Ishikawa (cell line): ENCODE measurements at regions not wholly inside any gene's neighbourhood (a gene's known extent, or its start where the extent isn't known, plus 50 kb on each side); places are given as distances from the start of the nearest gene placed in this dataset.

Source experiments
- CEBPB ChIP-seq: IDR thresholded peaks from 2 replicates; pipeline ENCODE4 v1.6.1; 2012
- CREB1 ChIP-seq: IDR thresholded peaks from 2 replicates; pipeline ENCODE4 v1.6.1; 2012; ENCODE audit warnings: low read depth
- EGR1 ChIP-seq: IDR thresholded peaks from 2 replicates; pipeline ENCODE4 v1.6.1; 2012
- EP300 ChIP-seq: IDR thresholded peaks from 2 replicates; pipeline ENCODE4 v1.6.1; 2012; ENCODE audit warnings: borderline replicate concordance
- FOXM1 ChIP-seq: IDR thresholded peaks from 2 replicates; pipeline ENCODE4 v1.6.1; 2012; ENCODE audit warnings: low read depth, borderline replicate concordance
- NFIC ChIP-seq: IDR thresholded peaks from 2 replicates; pipeline ENCODE4 v1.6.1; 2012
- RAD21 ChIP-seq: IDR thresholded peaks from 2 replicates; pipeline ENCODE4 v1.6.1; 2012; ENCODE audit warnings: low read depth
- TAF1 ChIP-seq: IDR thresholded peaks from 2 replicates; pipeline ENCODE4 v1.6.1; 2012; ENCODE audit warnings: low read depth, mild to moderate bottlenecking
- TCF12 ChIP-seq: IDR thresholded peaks from 2 replicates; pipeline ENCODE4 v1.6.1; 2012; ENCODE audit warnings: low read depth
- TEAD4 ChIP-seq: IDR thresholded peaks from 2 replicates; pipeline ENCODE4 v1.6.1; 2012
- YY1 ChIP-seq: IDR thresholded peaks from 2 replicates; pipeline ENCODE4 v1.6.1; 2012; ENCODE audit warnings: low read depth
- ZBTB7A ChIP-seq: IDR thresholded peaks from 2 replicates; pipeline ENCODE4 v1.6.1; 2012; ENCODE audit warnings: low read depth
- TF ChIP-seq, protein P1 (sequence below): IDR thresholded peaks from 2 replicates; pipeline ENCODE4 v1.6.1; 2012
- TF ChIP-seq, protein P2 (sequence below): IDR thresholded peaks from 2 replicates; pipeline ENCODE4 v1.6.1; 2012; ENCODE audit warnings: low read depth, mild to moderate bottlenecking
- TF ChIP-seq, protein P3 (sequence below): IDR thresholded peaks from 2 replicates; pipeline ENCODE4 v1.6.1; 2012

DNA sequence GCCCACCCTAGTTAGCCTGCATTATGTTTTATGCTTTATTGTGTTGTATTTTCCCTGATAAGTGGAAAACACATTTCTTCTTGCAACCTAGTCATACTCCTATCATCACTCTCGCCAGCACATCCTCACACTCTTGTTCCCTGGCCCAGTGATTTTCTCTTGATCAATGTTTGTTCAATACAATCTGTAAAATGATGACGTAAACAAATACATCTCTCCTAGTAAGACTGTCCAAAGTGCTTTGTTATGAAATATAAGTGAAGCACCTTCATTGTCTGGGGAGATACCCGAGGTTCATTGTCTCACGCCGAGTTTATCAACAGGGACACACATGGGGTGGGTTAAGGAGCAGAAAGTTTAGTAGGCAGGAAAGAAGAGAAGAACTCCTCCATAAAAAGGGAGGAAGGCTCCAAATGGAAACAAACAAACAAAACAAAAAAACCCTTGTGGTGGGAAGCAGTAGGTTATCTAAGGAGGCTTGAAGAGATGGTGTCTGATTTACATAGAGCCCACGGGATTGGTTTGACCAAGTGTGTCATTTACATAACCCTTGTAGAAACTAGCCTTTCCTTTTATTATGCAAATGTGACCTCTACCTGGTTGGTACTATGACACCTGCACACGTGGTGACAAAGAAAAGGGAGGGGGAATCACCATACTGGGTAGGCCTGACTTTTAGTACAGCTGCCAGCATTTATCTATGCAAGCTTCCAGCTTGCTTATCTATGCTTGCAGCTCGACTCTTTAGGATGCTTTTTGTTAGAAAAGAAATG is 1317.9 kb upstream of the SPRY2 start:
- TF ChIP-seq, protein P1, sequence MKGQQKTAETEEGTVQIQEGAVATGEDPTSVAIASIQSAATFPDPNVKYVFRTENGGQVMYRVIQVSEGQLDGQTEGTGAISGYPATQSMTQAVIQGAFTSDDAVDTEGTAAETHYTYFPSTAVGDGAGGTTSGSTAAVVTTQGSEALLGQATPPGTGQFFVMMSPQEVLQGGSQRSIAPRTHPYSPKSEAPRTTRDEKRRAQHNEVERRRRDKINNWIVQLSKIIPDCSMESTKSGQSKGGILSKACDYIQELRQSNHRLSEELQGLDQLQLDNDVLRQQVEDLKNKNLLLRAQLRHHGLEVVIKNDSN, result peak; percentile 31; the same call in 1 of the 2 replicates
- TF ChIP-seq FOXM1, result no peak

GRCh38 chr13:81639984-81640582 is 1299.2 kb upstream of the SPRY2 start:
- TF ChIP-seq TEAD4 (peak; percentile 24; the same call in 1 of the 2 replicates), EP300 (no peak), FOXM1 (no peak), TAF1 (no peak), YY1 (no peak), RAD21 (peak; percentile 52; the same call in 1 of the 2 replicates), CREB1 (no peak), TCF12 (no peak)

DNA sequence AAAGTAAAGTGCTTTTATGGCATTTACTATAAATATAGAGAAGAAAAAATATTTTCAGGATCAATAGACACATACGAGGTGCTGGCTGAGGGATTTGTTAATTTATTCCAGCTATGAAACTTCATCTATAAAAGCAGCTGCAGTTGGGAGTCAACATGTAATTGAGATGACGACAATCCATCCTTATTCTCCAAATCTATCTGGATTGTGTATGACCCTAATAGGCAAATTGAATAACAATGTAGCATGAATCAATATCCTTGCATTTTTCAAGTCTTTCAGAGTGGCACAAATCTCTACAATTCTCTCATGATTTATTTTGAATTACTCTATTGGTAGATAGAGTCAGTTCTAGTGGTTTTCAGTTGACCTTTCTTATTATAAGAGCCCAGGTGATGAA is 1296.5 kb upstream of the SPRY2 start:
- TF ChIP-seq TAF1 (no peak), CEBPB (no peak), CREB1 (no peak), ZBTB7A (no peak), TCF12 (no peak), EP300 (no peak), EGR1 (no peak), TEAD4 (no peak), NFIC (no peak), FOXM1 (no peak), RAD21 (no peak), YY1 (no peak)
- TF ChIP-seq, protein P2, sequence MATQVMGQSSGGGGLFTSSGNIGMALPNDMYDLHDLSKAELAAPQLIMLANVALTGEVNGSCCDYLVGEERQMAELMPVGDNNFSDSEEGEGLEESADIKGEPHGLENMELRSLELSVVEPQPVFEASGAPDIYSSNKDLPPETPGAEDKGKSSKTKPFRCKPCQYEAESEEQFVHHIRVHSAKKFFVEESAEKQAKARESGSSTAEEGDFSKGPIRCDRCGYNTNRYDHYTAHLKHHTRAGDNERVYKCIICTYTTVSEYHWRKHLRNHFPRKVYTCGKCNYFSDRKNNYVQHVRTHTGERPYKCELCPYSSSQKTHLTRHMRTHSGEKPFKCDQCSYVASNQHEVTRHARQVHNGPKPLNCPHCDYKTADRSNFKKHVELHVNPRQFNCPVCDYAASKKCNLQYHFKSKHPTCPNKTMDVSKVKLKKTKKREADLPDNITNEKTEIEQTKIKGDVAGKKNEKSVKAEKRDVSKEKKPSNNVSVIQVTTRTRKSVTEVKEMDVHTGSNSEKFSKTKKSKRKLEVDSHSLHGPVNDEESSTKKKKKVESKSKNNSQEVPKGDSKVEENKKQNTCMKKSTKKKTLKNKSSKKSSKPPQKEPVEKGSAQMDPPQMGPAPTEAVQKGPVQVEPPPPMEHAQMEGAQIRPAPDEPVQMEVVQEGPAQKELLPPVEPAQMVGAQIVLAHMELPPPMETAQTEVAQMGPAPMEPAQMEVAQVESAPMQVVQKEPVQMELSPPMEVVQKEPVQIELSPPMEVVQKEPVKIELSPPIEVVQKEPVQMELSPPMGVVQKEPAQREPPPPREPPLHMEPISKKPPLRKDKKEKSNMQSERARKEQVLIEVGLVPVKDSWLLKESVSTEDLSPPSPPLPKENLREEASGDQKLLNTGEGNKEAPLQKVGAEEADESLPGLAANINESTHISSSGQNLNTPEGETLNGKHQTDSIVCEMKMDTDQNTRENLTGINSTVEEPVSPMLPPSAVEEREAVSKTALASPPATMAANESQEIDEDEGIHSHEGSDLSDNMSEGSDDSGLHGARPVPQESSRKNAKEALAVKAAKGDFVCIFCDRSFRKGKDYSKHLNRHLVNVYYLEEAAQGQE, result no peak
- TF ChIP-seq, protein P3, sequence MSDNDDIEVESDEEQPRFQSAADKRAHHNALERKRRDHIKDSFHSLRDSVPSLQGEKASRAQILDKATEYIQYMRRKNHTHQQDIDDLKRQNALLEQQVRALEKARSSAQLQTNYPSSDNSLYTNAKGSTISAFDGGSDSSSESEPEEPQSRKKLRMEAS, result no peak
- TF ChIP-seq, protein P1, result no peak

GRCh38 chr13:81636120-81636519 is 1295.2 kb upstream of the SPRY2 start:
- TF ChIP-seq TCF12, result no peak
- no peak for TF ChIP-seq EP300
- TF ChIP-seq NFIC, result no peak

DNA sequence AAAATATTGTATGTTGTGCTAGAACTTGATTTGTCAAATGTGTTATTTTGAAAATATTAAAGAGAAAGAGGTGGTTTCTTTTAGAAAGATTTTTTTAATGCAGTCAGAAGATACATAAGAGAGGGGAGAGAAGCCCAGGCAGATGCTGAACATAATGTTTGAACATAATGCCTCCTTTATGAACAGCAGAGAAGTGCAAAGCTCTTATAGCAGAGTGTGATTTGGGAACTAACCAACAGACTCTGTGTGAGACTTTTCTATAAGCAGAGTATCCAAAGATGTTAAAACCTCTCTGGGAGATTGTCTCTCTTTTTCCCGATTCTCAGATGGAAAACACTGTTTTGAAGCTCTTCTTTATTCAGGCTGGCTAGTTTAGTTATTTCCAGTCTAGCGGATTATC is 1274.1 kb upstream of the SPRY2 start:
- TF ChIP-seq ZBTB7A (no peak), FOXM1 (no peak), EP300 (no peak)
- TF ChIP-seq, protein P3, result no peak

- peak; percentile 32; the same call in 1 of the 2 replicates for TF ChIP-seq RAD21
- TF ChIP-seq, protein P3, result no peak
Observed at GRCh38 chr13:81610644-81611043, 1269.7 kb upstream of the SPRY2 start.

- no peak for TF ChIP-seq FOXM1
- TF ChIP-seq TCF12, result no peak
- TF ChIP-seq EGR1, result no peak
- TF ChIP-seq, protein P1, result no peak
- TF ChIP-seq, protein P3, result no peak
- TF ChIP-seq TEAD4, result no peak
- TF ChIP-seq EP300, result no peak
- no peak for TF ChIP-seq ZBTB7A
- TF ChIP-seq, protein P2, result no peak
- TF ChIP-seq TAF1, result no peak
- no peak for TF ChIP-seq RAD21
- TF ChIP-seq NFIC, result no peak
- no peak for TF ChIP-seq YY1
- no peak for TF ChIP-seq CEBPB
- TF ChIP-seq CREB1, result no peak
Observed at GRCh38 chr13:81609335-81609734, 1268.4 kb upstream of the SPRY2 start.
